Head of caudate nucleus (tissue), 42 donors: ENCODE measurements at regions not wholly inside any gene's neighbourhood (a gene's known extent, or its start where the extent isn't known, plus 50 kb on each side); places are given as distances from the start of the nearest gene placed in this dataset.
"Not testable (repeated sequence)": the region's sequence is repeated elsewhere in the genome, so short reads cannot be mapped to it uniquely, and the experiment has no call there.

ENCODE experiments used
- DNase-seq, 42 donors: peaks; one replicate each; pipeline versions ENCODE4 v3.0.0 to v3.0.0-alpha.2; 2020 to 2021; ENCODE audit warnings: mixed read lengths in 7 of 42
- intact Hi-C: fragments of 100-400 bp; cut with DNase I; formaldehyde crosslinking; loops from one replicate; pipeline ENCODE4 v1.15.0; 2022

GRCh38 chr4:179164267-179164999 is 1722.2 kb upstream of the AGA start:
- no peak for DNase-seq
- intact Hi-C loops = no loop called here

GRCh38 chr4:179165000-179165738 is 1722.9 kb upstream of the AGA start:
- intact Hi-C loops = no loop called here
- no peak for DNase-seq

GRCh38 chr4:179165862-179166261 is 1723.6 kb upstream of the AGA start:
- intact Hi-C loops = no loop called here
- no peak for DNase-seq

GRCh38 chr4:179170308-179170707 is 1728.1 kb upstream of the AGA start:
- intact Hi-C loops = not testable (repeated sequence)

GRCh38 chr4:179182741-179183140 is 1740.5 kb upstream of the AGA start:
- DNase-seq = no peak
- intact Hi-C loops = no loop called here

More at GRCh38 chr4:179170308-179170707, 1728.1 kb upstream of the AGA start:
- not testable (repeated sequence) for DNase-seq

GRCh38 chr4:179195887-179196286 is 1753.7 kb upstream of the AGA start:
- intact Hi-C loops = no loop called here
- no peak for DNase-seq

- no peak for DNase-seq
- intact Hi-C loops = no loop called here
Observed at GRCh38 chr4:179196511-179196910, 1754.3 kb upstream of the AGA start.

GRCh38 chr4:179200681-179201080 is 1758.4 kb upstream of the AGA start:
- intact Hi-C loops = no loop called here

GRCh38 chr4:179225594-179225993 is 1783.4 kb upstream of the AGA start:
- no peak for DNase-seq
- intact Hi-C loops = no loop called here

More at GRCh38 chr4:179200681-179201080, 1758.4 kb upstream of the AGA start:
- DNase-seq = no peak

GRCh38 chr4:179248821-179249220 is 1806.6 kb upstream of the AGA start:
- no peak for DNase-seq
- intact Hi-C loops = no loop called here

- intact Hi-C loops = no loop called here
- no peak for DNase-seq
Observed at GRCh38 chr4:179268791-179269190, 1826.6 kb upstream of the AGA start.

- intact Hi-C loops = no loop called here
- no peak for DNase-seq
Observed at GRCh38 chr4:179272282-179272681, 1830.0 kb upstream of the AGA start.

- no peak for DNase-seq
- intact Hi-C loops = no loop called here
Observed at GRCh38 chr4:179278647-179279046, 1836.4 kb upstream of the AGA start.

- intact Hi-C loops = no loop called here
Observed at GRCh38 chr4:179285696-179286095, 1843.5 kb upstream of the AGA start.

GRCh38 chr4:179291657-179292056 is 1849.4 kb upstream of the AGA start:
- intact Hi-C loops = no loop called here
- DNase-seq = no peak

More at GRCh38 chr4:179285696-179286095, 1843.5 kb upstream of the AGA start:
- DNase-seq = no peak

- intact Hi-C loops = no loop called here
- no peak for DNase-seq
Observed at GRCh38 chr4:179292468-179292867, 1850.2 kb upstream of the AGA start.

- peak in 4 of 42 donors; percentile 7 to 46 (median 7) for DNase-seq
Observed at GRCh38 chr4:179307297-179308136, 1865.3 kb upstream of the AGA start.

GRCh38 chr4:179313823-179314222 is 1871.6 kb upstream of the AGA start:
- no peak for DNase-seq
- intact Hi-C loops = no loop called here

More at GRCh38 chr4:179307297-179308136, 1865.3 kb upstream of the AGA start:
- intact Hi-C loops = no loop called here

- DNase-seq = no peak
- intact Hi-C loops = no loop called here
Observed at GRCh38 chr4:179325181-179325580, 1882.9 kb upstream of the AGA start.

GRCh38 chr4:179328627-179329026 is 1886.4 kb upstream of the AGA start:
- intact Hi-C loops = no loop called here
- no peak for DNase-seq
